ENCODE measurements at regions not wholly inside any gene's neighbourhood (a gene's known extent, or its start where the extent isn't known, plus 50 kb on each side); places are given as distances from the start of the nearest gene placed in this dataset.

DNA sequence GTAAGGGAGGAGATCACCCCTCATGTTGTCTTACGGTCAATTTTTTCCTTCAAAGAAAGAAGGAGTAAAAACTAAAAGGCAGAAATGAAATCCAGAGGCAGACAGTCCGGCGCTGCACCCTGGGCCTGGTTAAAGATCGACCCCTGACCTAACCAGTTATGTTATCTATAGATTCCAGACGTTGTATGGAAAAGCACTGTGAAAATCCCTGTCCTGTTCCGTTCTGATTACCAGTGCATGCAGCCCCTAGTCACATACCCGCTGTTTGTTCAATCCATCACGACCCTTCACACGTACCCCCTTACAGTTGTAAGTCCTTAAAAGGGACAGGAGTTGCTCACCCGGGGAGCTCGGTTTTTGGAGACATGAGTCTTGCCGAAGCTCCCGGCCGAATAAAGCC lies 105.6 kb upstream of the JADE1 start:
- in situ Hi-C loops (cut with MboI) (no loop called here), intact Hi-C loops (cut with micrococcal nuclease) (no loop called here)
- Histone ChIP-seq H3K27me3 (ENCODE audit: control insufficient read depth in 2 of 2, insufficient read depth in 2 of 2, low read length in 2 of 2) (no peaks in the 10 kb centered on the region), H4K20me1 (replicated peaks; ENCODE audit: control insufficient read depth, insufficient read depth, low read length) (no peaks in the 10 kb centered on the region), H3K79me2 (ENCODE audit: control insufficient read depth, insufficient read depth, low read length) (no peaks in the 10 kb centered on the region), H3K9ac (ENCODE audit: insufficient read depth in 1 of 2, low read depth in 2 of 2, low read length in 2 of 2) (no peak overlapping the region), H3K9me1 (ENCODE audit: control insufficient read depth, insufficient read depth, low read length) (no peaks in the 10 kb centered on the region), H3K4me3 (no peak overlapping the region), H3K4me2 (ENCODE audit: insufficient read depth, low read length) (no peak overlapping the region), H3K27ac (ENCODE audit: extremely low read depth, low read depth, low read length) (no peak overlapping the region), H3K36me3 (ENCODE audit: control insufficient read depth, insufficient read depth, low read length) (no peaks in the 10 kb centered on the region), H3K4me1 (replicated peaks in 1 of 2; ENCODE audit: control insufficient read depth in 2 of 2, insufficient read depth in 2 of 2, low read length in 2 of 2) (no peaks in the 10 kb centered on the region), H3K9me3 (replicated peaks; ENCODE audit: control insufficient read depth, insufficient read depth, low read depth, low read length) (no peaks in the 10 kb centered on the region), H2AFZ (ENCODE audit: low read depth, low read length) (no peak overlapping the region; the same call in 1 of the 2 replicates)
- FAIRE-seq (no peak), DNase-seq (ENCODE audit: extremely low read depth in 1 of 4, low spot score in 3 of 4) (no peak), ATAC-seq (no peak)
- WGBS (ENCODE audit: insufficient coverage, low coverage, missing lambda C conversion rate), result 36% methylated on average over 14 of the region's 14 CpGs
- TF ChIP-seq TEAD4 (IDR thresholded peaks at IDR 0.05; ENCODE audit: low read length) (0 out of 2 replicates have a peak, but pooled peaks have one; percentile 37), TEAD4 (CRISPR knock-in tag; IDR thresholded peaks at IDR 0.05; ENCODE audit: borderline replicate concordance) (no peak), JUNB (CRISPR knock-in tag; conservative IDR thresholded peaks at IDR 0.05) (no peak), CAMTA2 (CRISPR knock-in tag; conservative IDR thresholded peaks at IDR 0.05) (no peak), CBFA2T3 (IDR thresholded peaks at IDR 0.05) (peak; percentile 70), TCF3 (CRISPR knock-in tag; IDR thresholded peaks at IDR 0.05) (peak; percentile 58), EP300 (IDR thresholded peaks at IDR 0.05; ENCODE audit: low read length) (peak; percentile 23; the same call in 1 of the 2 replicates), ZKSCAN3 (CRISPR knock-in tag; IDR thresholded peaks at IDR 0.05) (no peak), CBFA2T2 (conservative IDR thresholded peaks at IDR 0.05) (peak; percentile 59), ARID1B (IDR thresholded peaks at IDR 0.05) (peak; percentile 66), NCOR1 (IDR thresholded peaks at IDR 0.05) (peak; percentile 24; the same call in 1 of the 2 replicates), TAL1 (IDR thresholded peaks at IDR 0.05) (peak; percentile 71), KDM1A (IDR thresholded peaks at IDR 0.05) (peak; percentile 48 to 50; a peak in 2 of 4 replicates), NR2C1 (IDR thresholded peaks at IDR 0.05) (peak; percentile 50; the same call in 1 of the 2 replicates), NR2C1 (tag; IDR thresholded peaks at IDR 0.05) (no peak), ZNF354B (CRISPR knock-in tag; IDR thresholded peaks at IDR 0.05) (no peak), NCOA2 (IDR thresholded peaks at IDR 0.05; ENCODE audit: partially characterized antibody in 2 of 2) (no peak), SMAD3 (CRISPR knock-in tag; conservative IDR thresholded peaks at IDR 0.05) (no peak)
- TF ChIP-seq, protein P1, sequence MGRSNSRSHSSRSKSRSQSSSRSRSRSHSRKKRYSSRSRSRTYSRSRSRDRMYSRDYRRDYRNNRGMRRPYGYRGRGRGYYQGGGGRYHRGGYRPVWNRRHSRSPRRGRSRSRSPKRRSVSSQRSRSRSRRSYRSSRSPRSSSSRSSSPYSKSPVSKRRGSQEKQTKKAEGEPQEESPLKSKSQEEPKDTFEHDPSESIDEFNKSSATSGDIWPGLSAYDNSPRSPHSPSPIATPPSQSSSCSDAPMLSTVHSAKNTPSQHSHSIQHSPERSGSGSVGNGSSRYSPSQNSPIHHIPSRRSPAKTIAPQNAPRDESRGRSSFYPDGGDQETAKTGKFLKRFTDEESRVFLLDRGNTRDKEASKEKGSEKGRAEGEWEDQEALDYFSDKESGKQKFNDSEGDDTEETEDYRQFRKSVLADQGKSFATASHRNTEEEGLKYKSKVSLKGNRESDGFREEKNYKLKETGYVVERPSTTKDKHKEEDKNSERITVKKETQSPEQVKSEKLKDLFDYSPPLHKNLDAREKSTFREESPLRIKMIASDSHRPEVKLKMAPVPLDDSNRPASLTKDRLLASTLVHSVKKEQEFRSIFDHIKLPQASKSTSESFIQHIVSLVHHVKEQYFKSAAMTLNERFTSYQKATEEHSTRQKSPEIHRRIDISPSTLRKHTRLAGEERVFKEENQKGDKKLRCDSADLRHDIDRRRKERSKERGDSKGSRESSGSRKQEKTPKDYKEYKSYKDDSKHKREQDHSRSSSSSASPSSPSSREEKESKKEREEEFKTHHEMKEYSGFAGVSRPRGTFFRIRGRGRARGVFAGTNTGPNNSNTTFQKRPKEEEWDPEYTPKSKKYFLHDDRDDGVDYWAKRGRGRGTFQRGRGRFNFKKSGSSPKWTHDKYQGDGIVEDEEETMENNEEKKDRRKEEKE (IDR thresholded peaks at IDR 0.05; ENCODE audit: borderline replicate concordance in 1 of 2, control insufficient read depth in 1 of 2, low read depth in 2 of 2, low read length in 1 of 2), result no peak
- TF ChIP-seq, protein P2, sequence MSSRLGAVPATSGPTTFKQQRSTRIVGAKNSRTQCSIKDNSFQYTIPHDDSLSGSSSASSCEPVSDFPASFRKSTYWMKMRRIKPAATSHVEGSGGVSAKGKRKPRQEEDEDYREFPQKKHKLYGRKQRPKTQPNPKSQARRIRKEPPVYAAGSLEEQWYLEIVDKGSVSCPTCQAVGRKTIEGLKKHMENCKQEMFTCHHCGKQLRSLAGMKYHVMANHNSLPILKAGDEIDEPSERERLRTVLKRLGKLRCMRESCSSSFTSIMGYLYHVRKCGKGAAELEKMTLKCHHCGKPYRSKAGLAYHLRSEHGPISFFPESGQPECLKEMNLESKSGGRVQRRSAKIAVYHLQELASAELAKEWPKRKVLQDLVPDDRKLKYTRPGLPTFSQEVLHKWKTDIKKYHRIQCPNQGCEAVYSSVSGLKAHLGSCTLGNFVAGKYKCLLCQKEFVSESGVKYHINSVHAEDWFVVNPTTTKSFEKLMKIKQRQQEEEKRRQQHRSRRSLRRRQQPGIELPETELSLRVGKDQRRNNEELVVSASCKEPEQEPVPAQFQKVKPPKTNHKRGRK (tag; IDR thresholded peaks at IDR 0.05), result no peak
- BruUV-seq (replicated peaks), result no TSS peak
- ChIA-PET POLR2A (interaction anchor here (0.6 kb wide), 1 partner anchor 40 kb away, joined by 3 read pairs; no protein-coding TSS in a partner anchor), CTCF (ENCODE audit: low intra/inter-chr PET ratio) (no interaction called here)
